H9 (cell line): ENCODE measurements at regions not wholly inside any gene's neighbourhood (a gene's known extent, or its start where the extent isn't known, plus 50 kb on each side); places are given as distances from the start of the nearest gene placed in this dataset.

Source experiments
- DNase-seq: peaks from one replicate; pipeline ENCODE4 v3.0.0-alpha.2; 2017
- H2AFZ ChIP-seq: one replicate; pipeline ENCODE4 v1.6.1; 2013; ENCODE audit warnings: mild to moderate bottlenecking, low read length, control low read depth, moderate library complexity
- H2AK5ac ChIP-seq: 2 replicates; pipeline ENCODE4 v1.6.1; 2013; ENCODE audit warnings: low read length, control low read depth, mixed read lengths; ENCODE audit not compliant: insufficient read length
- H2BK120ac ChIP-seq: one replicate; pipeline ENCODE4 v1.6.1; 2013; ENCODE audit warnings: low read depth, mild to moderate bottlenecking, low read length, control low read depth, inconsistent platforms; ENCODE audit not compliant: poor library complexity, severe bottlenecking
- H2BK12ac ChIP-seq: 2 replicates; pipeline ENCODE4 v1.6.1; 2013; ENCODE audit warnings: low read length, control low read depth, mixed read lengths, low read depth; ENCODE audit not compliant: insufficient read length
- H2BK15ac ChIP-seq: 2 replicates; pipeline ENCODE4 v1.6.1; 2013; ENCODE audit warnings: low read depth, low read length, control low read depth
- H2BK20ac ChIP-seq: one replicate; pipeline ENCODE4 v1.6.1; 2013; ENCODE audit warnings: low read depth, mild to moderate bottlenecking, low read length, control low read depth, inconsistent platforms; ENCODE audit not compliant: poor library complexity, severe bottlenecking
- H2BK5ac ChIP-seq: 2 replicates; pipeline ENCODE4 v1.6.1; 2013; ENCODE audit warnings: low read length, control low read depth, mixed read lengths; ENCODE audit not compliant: insufficient read length
- H3K14ac ChIP-seq: 2 replicates; pipeline ENCODE4 v1.6.1; 2013; ENCODE audit warnings: low read length, control low read depth; ENCODE audit not compliant: insufficient read depth
- H3K18ac ChIP-seq: 2 replicates; pipeline ENCODE4 v1.6.1; 2013; ENCODE audit warnings: low read depth, mild to moderate bottlenecking, mixed read lengths, low read length, control low read depth; ENCODE audit not compliant: insufficient read length
- H3K23ac ChIP-seq: 2 replicates; pipeline ENCODE4 v1.6.1; 2013; ENCODE audit warnings: low read length, control low read depth, mixed read lengths, low read depth; ENCODE audit not compliant: insufficient read length
- H3K23me2 ChIP-seq: 2 replicates; pipeline ENCODE4 v1.6.1; 2013; ENCODE audit warnings: low read depth, mild to moderate bottlenecking, mixed read lengths, low read length, control low read depth; ENCODE audit not compliant: insufficient read length, poor library complexity, severe bottlenecking
- H3K27ac ChIP-seq: 2 replicates; pipeline ENCODE4 v1.5.1; 2013; ENCODE audit warnings: low read length, control low read depth, mixed read lengths, low read depth; ENCODE audit not compliant: insufficient read length
- H3K27me3 ChIP-seq: 2 replicates; pipeline ENCODE4 v1.6.1; 2013; ENCODE audit warnings: low read length, control low read depth, inconsistent platforms; ENCODE audit not compliant: insufficient read depth
- H3K4ac ChIP-seq: 2 replicates; pipeline ENCODE4 v1.6.1; 2013; ENCODE audit warnings: low read depth, mild to moderate bottlenecking, control low read depth, inconsistent platforms, low read length, moderate library complexity
- H3K4me1 ChIP-seq: 2 replicates; pipeline ENCODE4 v1.6.1; 2013; ENCODE audit warnings: low read length, control low read depth, inconsistent platforms; ENCODE audit not compliant: insufficient read depth
- H3K4me2 ChIP-seq: 2 replicates; pipeline ENCODE4 v1.6.1; 2013; ENCODE audit warnings: low read length, control low read depth, mixed read lengths; ENCODE audit not compliant: insufficient read length, insufficient read depth
- H3K56ac ChIP-seq: 2 replicates; pipeline ENCODE4 v1.6.1; 2013; ENCODE audit warnings: low read depth, mild to moderate bottlenecking, mixed read lengths, low read length, control low read depth; ENCODE audit not compliant: insufficient read length
- H3K79me1 ChIP-seq: 2 replicates; pipeline ENCODE4 v1.6.1; 2013; ENCODE audit warnings: low read depth, mild to moderate bottlenecking, moderate library complexity, low read length, control low read depth, inconsistent platforms; ENCODE audit not compliant: insufficient read depth, poor library complexity, severe bottlenecking
- H3K79me2 ChIP-seq: 2 replicates; pipeline ENCODE4 v1.6.1; 2013; ENCODE audit warnings: low read length, control low read depth, inconsistent platforms; ENCODE audit not compliant: insufficient read depth
- H3K9ac ChIP-seq: 2 replicates; pipeline ENCODE4 v1.6.1; 2013; ENCODE audit warnings: low read length, control low read depth, mixed read lengths; ENCODE audit not compliant: insufficient read length; ENCODE audit errors: extremely low read depth
- H3K9me3 ChIP-seq: one replicate; pipeline ENCODE4 v1.6.1; 2013; ENCODE audit warnings: low read depth, low read length, inconsistent platforms; ENCODE audit not compliant: control insufficient read depth
- H3T11ph ChIP-seq: one replicate; pipeline ENCODE4 v1.6.1; 2013; ENCODE audit warnings: mild to moderate bottlenecking, low read length, control low read depth, inconsistent platforms
- H4K20me1 ChIP-seq: one replicate; pipeline ENCODE4 v1.6.1; 2013; ENCODE audit not compliant: control insufficient read depth, insufficient read length, insufficient read depth
- H4K5ac ChIP-seq: 2 replicates; pipeline ENCODE4 v1.6.1; 2013; ENCODE audit warnings: low read depth, mild to moderate bottlenecking, mixed read lengths, low read length, control low read depth; ENCODE audit not compliant: insufficient read length
- H4K8ac ChIP-seq: replicated peaks from 2 replicates; pipeline ENCODE4 v1.6.1; 2013; ENCODE audit warnings: low read length, control low read depth, mixed read lengths, low read depth; ENCODE audit not compliant: insufficient read length
- H4K91ac ChIP-seq: 2 replicates; pipeline ENCODE4 v1.6.1; 2013; ENCODE audit warnings: low read depth, mild to moderate bottlenecking, moderate library complexity, mixed read lengths, low read length, control low read depth; ENCODE audit not compliant: insufficient read length
- H3K27ac Mint-ChIP-seq, 3 experiments: 2 replicates in 2 of 3; 3 replicates in 1 of 3; pipeline ENCODE4 v1.8.0; 2020 to 2021; ENCODE audit warnings: mixed read lengths in 3 of 3, mild to moderate bottlenecking in 1 of 3, moderate library complexity in 1 of 3
- H3K27me3 Mint-ChIP-seq: 2 replicates; pipeline ENCODE4 v1.8.0; 2021; ENCODE audit warnings: low read depth, mild to moderate bottlenecking, moderate library complexity, mixed read lengths
- H3K36me3 Mint-ChIP-seq, 3 experiments: 2 replicates in 2 of 3; 3 replicates in 1 of 3; pipeline ENCODE4 v1.8.0; 2020 to 2021; ENCODE audit warnings: low read depth in 3 of 3, mixed read lengths in 3 of 3; ENCODE audit not compliant: insufficient read depth in 1 of 3
- H3K4me1 Mint-ChIP-seq, 2 experiments: 2 replicates each; pipeline ENCODE4 v1.8.0; 2020; ENCODE audit warnings: mixed read lengths in 2 of 2
- H3K4me3 Mint-ChIP-seq, 2 experiments: 2 replicates in 1 of 2; 3 replicates in 1 of 2; pipeline ENCODE4 v1.8.0; 2020 to 2021; ENCODE audit warnings: mild to moderate bottlenecking in 2 of 2, mixed read lengths in 2 of 2, moderate library complexity in 1 of 2
- H3K9me3 Mint-ChIP-seq, 2 experiments: 2 replicates in 1 of 2; 3 replicates in 1 of 2; pipeline ENCODE4 v1.8.0; 2020; ENCODE audit warnings: mild to moderate bottlenecking in 2 of 2, mixed read lengths in 2 of 2, moderate library complexity in 1 of 2
- WGBS: extraction: QIAGEN DNeasy Blood & Tissue Kit; methylation state at CpG from one replicate; pipeline ENCODE4 v1.1.7; 2013; ENCODE audit warnings: missing lambda C conversion rate, low lambda C conversion rate, mixed read lengths; ENCODE audit not compliant: insufficient read length; ENCODE audit errors: extremely low coverage; 5-methylcytosine and 5-hydroxymethylcytosine counted together
- TF ChIP-seq, protein P1 (sequence below): fragments of 200-600 bp; sonication (generic); conservative IDR thresholded peaks from 3 replicates; pipeline ENCODE4 v1.8.0; 2021; ENCODE audit warnings: antibody characterized with exemption, mild to moderate bottlenecking

GRCh38 chr1:198912046-198912445, 273.2 kb downstream of the PTPRC start:
- TF ChIP-seq, protein P1, sequence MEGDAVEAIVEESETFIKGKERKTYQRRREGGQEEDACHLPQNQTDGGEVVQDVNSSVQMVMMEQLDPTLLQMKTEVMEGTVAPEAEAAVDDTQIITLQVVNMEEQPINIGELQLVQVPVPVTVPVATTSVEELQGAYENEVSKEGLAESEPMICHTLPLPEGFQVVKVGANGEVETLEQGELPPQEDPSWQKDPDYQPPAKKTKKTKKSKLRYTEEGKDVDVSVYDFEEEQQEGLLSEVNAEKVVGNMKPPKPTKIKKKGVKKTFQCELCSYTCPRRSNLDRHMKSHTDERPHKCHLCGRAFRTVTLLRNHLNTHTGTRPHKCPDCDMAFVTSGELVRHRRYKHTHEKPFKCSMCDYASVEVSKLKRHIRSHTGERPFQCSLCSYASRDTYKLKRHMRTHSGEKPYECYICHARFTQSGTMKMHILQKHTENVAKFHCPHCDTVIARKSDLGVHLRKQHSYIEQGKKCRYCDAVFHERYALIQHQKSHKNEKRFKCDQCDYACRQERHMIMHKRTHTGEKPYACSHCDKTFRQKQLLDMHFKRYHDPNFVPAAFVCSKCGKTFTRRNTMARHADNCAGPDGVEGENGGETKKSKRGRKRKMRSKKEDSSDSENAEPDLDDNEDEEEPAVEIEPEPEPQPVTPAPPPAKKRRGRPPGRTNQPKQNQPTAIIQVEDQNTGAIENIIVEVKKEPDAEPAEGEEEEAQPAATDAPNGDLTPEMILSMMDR, result no peak
- no peak overlapping the region for H4K8ac ChIP-seq
- Mint-ChIP-seq H3K4me3 (no peak overlapping the region), H3K9me3 (no peaks in the 10 kb centered on the region), H3K4me1 (no peaks in the 10 kb centered on the region), H3K36me3 (no peaks in the 10 kb centered on the region), H3K27me3 (no peaks in the 10 kb centered on the region), H3K27ac (no peak overlapping the region)
- H3K4me1 ChIP-seq, result no peaks in the 10 kb centered on the region
- WGBS, result no CpG with 5 or more reads among the region's 1 CpG
- no peak overlapping the region for H2BK15ac ChIP-seq
- H3K79me2 ChIP-seq, result no peaks in the 10 kb centered on the region
- no peak overlapping the region for H3K14ac ChIP-seq
- H2BK5ac ChIP-seq, result no peak overlapping the region
- H3K18ac ChIP-seq, result no peak overlapping the region
- no peak overlapping the region for H3K23ac ChIP-seq
- H3K79me1 ChIP-seq, result no peaks in the 10 kb centered on the region
- H3T11ph ChIP-seq, result no peak overlapping the region
- H2BK120ac ChIP-seq, result no peak overlapping the region
- H4K20me1 ChIP-seq, result no peaks in the 10 kb centered on the region
- H3K27ac ChIP-seq, result no peak overlapping the region
- H2BK20ac ChIP-seq, result no peak overlapping the region
- H3K4me2 ChIP-seq, result no peak overlapping the region
- H3K56ac ChIP-seq, result no peak overlapping the region
- H3K23me2 ChIP-seq, result no peaks in the 10 kb centered on the region
- H2AFZ ChIP-seq, result no peak overlapping the region
- no peak overlapping the region for H4K91ac ChIP-seq
- DNase-seq, result no peak
- no peak overlapping the region for H3K9ac ChIP-seq
- H4K5ac ChIP-seq, result no peak overlapping the region
- H2AK5ac ChIP-seq, result no peak overlapping the region
- no peak overlapping the region for H3K4ac ChIP-seq
- H2BK12ac ChIP-seq, result no peak overlapping the region
- no peaks in the 10 kb centered on the region for H3K27me3 ChIP-seq
- H3K9me3 ChIP-seq, result no peaks in the 10 kb centered on the region
